Stimulated activated CD4-positive, alpha-beta T cell treated with anti-CD3 and anti-CD28 coated beads, Interleukin-1b, Interleukin-23, amount 100 ng/mL, for 1 hour (primary cell): ENCODE measurements at regions not wholly inside any gene's neighbourhood (a gene's known extent, or its start where the extent isn't known, plus 50 kb on each side); places are given as distances from the start of the nearest gene placed in this dataset.

Experiments
- DNase-seq, 2 donors: peaks; one replicate each; pipeline ENCODE4 v3.0.0-alpha.2; 2020; ENCODE audit warnings: low read depth in 2 of 2

DNA sequence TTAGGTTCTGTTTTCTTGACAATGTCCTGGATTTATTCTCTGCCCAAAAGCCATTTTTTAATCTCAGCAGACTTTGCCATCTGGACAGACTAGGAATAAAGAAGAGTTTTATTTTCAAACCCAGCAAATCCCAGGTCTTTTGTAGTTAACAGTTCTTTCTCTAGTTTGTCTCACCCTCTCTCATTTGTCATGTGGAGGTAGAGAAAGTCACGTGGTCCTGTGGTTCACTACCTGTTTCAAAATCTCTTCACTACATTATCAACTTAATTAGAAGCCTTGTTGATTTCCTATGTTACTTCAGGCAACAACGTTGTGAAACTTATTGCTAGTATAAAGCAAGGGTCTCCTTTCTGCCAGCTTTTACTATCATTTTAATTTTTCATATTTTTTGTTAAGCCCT lies 1222.6 kb downstream of the EFNB2 start:
- DNase-seq: no peak

DNA sequence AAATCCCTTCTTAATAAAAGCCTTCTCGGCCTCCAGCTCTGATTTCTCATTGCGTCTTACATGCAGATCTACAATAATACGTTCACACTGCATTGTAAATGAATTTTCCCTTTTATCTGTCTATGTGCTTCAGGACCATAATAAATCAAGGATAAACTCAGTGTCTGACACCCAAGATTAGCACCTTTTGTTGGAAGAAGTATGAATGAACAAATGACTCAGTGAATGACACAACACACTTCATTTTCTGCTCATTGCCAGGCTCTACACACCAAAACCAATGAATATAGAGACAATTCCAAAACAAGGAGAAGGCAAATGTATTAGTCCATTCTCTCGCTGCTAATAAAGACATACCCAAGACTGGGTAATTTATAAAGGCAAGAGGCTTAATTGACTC lies 1224.4 kb downstream of the EFNB2 start:
- no peak for DNase-seq

GRCh38 chr13:105307776-105308175 lies 1227.7 kb downstream of the EFNB2 start:
- no peak for DNase-seq

DNA sequence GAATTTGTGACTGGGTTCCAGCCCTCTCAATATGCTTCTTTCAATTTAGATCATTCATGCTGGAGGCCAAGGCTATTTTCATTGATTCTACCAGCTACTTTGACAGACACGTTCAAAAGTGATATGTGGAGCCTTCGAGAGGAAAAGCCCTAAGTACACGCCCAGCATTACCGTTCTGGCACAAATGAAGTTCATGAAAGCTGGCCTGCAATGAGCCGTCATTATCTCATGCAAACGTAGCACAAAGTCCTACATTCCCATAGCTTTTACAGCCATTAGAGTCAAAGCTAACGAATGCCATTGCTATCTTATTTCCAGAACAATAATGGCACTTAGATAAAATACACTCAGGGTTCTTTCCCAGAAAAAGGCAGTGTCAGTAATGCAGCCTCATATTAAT lies 1237.6 kb downstream of the EFNB2 start:
- DNase-seq: no peak

- DNase-seq: no peak
These were observed 1243.5 kb downstream of the EFNB2 start for GRCh38 chr13:105291987-105292386.

GRCh38 chr13:105290596-105290995 lies 1244.9 kb downstream of the EFNB2 start:
- DNase-seq: no peak

DNA sequence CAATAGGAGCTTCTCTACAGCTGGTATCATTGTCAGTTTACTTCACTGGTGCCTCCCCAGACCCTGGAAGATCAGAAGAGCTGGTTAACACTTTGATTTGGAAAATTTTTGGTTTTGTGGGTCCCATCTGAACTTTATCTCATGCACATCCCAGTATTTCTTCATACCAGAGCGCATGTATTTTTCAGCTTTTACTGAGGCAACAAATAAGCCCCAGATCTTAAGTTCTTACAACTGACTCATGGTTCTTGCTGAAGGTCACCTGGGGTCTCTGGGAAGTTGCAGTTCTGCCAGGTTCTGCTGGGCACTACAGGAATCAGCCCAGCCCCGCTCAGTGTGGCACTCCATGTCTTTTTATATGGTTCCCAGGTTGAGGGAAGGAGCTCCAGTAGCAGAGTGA lies 1249.9 kb downstream of the EFNB2 start:
- no peak for DNase-seq

DNA sequence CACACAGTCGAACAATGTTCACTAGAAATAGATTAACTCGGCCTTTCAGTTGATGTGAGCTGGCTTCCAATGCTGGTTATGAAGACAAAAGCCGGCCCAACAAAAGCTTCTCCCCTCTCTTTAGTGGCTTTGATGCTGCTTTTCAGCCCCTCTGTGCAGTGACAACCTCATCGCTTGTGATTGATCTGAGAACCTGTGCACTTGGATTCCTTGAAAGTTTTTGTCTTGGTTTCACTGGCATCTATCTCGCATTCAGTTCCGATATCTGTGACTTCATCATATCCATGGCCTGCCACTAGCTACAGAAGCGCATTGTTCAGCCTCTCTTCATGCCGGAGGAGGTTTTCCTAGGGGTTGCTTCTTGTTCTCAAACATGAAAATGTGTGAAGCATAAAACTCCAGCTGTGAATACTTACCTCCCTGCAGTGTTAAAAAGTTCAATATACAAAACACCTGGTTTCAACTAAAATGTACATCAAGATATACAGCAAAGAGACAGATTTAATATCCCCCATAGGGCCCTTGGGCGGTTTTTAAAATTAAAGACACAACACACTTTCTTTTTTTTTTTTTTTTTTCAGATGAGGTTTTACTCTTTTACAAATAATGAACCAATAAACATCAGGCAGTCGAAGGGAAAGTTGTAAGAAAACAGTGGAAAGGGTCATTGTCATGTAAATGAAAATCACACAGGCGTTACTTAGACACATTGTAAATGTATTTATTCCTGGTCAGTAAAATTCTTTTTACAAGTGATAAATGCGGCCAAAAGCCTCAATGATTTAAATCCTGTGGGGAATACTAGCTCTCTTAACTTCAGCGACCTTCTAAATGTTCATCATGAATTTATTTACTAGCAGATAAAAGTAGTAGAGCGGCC lies 1252.8 kb downstream of the EFNB2 start:
- DNase-seq: no peak

DNA sequence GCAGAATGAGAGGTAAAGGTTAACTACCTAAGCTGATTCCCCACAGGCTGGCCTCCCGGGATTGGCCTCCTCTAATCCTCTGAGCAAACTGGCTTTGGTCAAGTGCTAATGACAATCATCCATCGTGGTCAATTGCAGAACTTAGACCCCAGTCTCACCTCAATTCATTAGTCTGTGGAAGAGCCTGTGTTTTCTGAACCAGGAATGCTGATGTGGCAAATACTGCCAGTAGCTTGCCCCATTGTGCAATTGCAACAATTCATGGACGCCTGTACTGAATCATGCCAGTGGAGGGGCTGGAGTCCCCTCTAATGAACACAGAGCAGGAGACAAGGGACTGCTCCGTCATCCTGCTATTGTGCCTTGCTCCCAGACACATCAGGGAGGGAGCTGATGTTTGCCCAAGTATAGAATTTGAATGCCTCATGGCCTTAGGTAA lies 1256.5 kb downstream of the EFNB2 start:
- DNase-seq: no peak

DNA sequence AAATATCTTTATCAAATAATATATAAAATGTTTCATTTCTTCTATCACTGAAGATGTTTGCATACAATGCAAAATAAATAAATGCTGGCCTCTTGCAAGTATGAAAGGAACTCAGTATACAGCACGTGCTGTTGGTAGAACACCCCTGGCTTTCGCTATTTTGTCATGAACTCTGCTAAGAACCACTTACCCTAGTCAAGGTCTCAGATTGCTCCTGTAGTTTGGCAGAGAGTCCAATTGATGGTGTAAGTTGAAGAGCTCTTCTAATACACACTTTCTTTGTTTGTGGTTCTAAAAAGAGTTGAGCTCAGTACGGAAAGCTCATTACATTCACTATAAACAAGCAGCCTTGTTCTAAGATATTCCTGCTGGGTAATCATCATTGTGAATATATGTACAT lies 1258.9 kb downstream of the EFNB2 start:
- no peak for DNase-seq

DNA sequence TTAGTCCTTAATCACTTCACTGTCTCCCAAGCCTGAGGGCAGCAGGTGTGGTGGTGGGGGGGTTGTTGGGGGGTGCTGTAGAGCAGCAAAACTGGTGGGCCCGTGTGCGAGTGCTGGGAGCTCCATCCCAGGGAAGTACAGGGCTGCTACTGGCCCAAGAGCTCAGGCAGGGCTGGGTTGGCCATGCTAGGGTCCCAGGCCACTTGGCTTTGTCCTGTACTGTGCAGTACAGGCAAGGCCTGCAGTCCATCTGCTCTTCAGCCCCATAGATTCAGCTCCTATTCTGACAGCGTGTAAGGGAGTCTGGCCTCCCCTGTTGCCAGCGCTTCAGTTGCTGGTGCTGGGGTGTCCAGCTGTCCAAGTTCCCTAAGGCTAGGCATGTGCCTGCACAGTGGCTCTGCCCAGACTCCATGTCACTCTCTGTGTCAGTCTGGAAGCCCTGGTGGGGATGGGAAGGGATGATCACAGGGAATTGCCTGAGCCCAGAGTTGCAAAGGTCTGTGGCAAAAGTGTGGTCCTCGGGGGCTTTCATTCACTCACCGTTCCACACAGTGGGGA lies 1261.7 kb downstream of the EFNB2 start:
- no peak for DNase-seq

DNA sequence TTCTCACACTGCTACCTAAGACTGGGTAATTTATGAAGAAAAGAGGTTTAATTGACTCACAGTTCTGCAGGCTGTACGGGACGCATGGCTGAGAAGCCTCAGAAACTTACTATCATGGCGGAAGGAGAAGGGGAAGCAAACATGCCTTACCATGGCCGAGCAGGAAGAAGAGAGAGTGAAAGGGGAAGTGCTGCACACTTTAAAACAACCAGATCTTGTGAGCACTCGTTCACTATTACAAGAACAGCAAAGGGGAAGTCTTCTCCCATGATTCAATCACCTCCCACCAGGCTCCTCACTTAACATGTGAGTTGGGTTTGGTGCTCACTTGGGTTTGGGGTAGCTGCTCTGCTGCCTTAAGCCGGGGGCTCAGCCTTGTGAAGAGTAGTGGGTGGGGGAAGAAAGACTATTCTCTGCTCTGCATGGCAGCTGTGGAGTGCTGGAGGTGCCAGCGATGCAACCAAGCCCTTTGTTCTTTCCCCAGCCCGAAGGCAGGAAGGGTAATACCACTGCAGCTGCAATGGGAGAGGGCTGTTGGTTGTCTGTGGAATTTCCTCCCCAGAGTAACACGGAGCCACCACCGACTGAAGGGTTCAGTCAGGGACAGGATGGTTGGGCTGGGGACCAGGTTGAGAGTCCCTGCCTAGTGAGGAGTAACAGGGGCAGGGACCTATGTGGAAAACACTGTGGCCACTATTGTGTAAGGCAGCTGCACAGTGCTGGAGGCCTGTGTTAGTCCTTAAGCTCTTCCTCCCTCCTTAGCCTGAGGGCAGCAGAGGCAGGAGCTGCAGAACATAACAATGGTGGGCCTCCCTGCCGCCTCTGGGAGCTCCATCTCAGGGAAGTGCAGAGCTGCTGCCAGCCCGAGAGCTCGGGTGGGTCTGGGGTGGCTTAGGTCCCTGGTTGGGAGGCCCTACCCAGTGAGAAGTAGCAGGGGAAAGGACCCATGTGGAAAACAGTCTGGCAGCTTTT lies 1262.5 kb downstream of the EFNB2 start:
- DNase-seq: no peak

DNA sequence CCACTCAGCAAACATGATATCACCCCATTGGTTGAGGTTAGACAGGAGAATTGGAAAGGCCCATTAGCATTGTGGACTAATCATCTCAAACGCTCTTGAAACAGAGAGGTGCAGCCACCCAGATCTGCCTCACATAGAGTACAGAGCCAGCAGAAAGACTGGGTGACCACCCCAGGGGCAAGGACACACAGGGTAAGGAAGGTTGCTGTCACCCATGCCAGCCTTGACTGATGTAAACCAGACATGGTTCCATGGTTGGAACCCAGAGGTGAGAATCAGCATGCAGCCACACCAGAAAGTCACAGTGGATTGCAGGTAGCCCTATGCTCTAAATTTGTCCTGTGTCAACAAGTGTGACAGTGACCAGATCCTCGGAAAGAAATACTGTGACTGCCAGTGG lies 1268.8 kb downstream of the EFNB2 start:
- no peak for DNase-seq

- no peak for DNase-seq
These were observed 1272.9 kb downstream of the EFNB2 start for GRCh38 chr13:105262579-105262978.

DNA sequence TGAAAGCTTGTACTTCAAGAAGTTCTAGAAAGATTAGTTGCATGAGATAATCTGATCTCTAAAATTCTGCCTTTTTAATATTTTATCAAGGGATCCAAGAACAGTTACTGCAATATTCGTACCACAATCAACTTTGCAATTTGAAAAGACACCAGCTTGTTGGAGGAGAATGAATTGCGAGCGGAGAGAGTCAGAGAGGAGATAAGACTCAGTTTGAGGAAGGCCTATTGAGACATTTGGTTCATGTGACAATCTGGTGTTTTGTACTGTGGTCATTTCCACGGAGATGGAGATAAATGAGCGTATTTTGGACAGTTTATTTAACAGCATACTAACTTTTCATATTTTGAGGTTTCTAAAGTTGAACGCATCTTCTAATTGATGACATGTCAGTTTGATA lies 1276.0 kb downstream of the EFNB2 start:
- DNase-seq: no peak

DNA sequence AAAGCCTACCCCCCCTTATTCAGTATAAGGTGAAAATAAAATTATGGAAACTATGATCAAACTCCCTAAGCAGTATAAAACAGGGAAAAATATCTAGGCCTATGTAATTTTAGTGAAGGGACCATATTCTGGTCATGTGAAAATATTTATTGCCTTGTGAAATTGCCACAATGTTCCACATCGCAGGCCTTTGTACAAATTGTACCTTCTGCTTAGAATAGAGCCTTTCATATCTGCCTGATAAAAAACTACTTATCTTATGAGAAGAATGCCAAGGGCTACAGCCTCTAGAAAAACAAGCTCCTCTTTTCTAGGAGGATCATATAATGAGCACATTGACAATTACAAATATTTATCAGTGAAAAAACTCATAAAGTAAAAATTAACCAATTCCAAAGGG lies 1280.0 kb downstream of the EFNB2 start:
- DNase-seq: no peak

DNA sequence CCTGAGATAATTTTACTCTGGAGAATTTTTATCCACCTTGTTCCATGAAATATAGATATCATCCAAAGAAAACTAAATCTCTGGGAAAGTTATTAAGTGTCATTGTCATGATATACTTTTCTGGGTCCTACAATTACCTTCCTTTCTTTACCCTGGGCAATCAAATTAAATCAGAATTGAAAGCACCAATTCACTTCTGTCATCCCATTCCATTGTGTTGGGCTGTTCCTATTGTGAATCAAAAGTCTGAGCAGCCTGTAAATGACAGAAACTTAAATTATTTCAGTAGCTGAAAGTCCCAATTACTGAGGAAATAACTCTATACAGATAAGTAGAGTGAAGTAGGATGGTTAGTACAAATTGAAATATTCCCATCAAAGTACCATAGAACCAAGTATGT lies 1284.2 kb downstream of the EFNB2 start:
- no peak for DNase-seq

DNA sequence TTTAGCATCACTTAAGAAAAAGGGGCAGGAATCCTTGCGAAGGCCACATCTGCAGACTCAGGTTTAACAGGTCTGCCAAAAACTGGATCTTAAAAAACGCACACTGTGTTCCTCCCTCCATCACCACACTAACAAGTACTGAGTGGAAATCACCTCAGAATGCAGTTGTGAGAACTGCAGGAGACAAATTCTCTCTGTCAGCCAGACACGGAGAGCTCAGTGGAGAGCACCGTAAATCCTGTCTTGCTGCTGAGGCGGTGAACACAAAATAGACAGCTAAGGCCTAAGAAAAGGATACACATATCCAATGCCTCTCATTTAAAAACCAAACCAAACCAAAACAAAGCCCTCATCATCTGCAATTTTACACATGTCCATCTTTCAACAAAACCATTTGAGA lies 1287.6 kb downstream of the EFNB2 start:
- no peak for DNase-seq

GRCh38 chr13:105240371-105240770 lies 1295.1 kb downstream of the EFNB2 start:
- DNase-seq: no peak

- no peak for DNase-seq
These were observed 1303.0 kb downstream of the EFNB2 start for GRCh38 chr13:105232439-105232838.

DNA sequence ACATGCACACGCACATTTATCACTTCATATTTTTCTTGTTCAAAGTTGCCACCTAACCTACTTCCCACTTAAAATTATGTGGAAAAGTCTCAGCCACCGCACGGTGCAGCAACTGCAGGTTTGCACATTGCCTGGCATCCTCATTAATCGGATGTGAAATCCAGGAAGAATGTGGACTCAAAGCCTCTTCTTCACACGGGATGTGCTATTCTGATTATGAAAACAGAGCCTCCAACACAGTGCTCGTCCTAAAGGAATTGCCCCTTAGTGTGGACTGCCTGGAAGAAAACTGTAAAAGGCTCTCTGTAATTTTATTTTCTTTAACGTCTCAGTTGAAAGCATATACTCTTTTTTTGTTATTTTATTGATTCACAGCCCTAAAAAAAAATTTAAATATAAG lies 1303.5 kb downstream of the EFNB2 start:
- DNase-seq: no peak

GRCh38 chr13:105231579-105231978 lies 1303.9 kb downstream of the EFNB2 start:
- no peak for DNase-seq
